AG04450 (cell line): ENCODE measurements at regions not wholly inside any gene's neighbourhood (a gene's known extent, or its start where the extent isn't known, plus 50 kb on each side); places are given as distances from the start of the nearest gene placed in this dataset.

Experiments used
- CTCF ChIA-PET: fragments of 300-600, 350-600 bp; formaldehyde crosslinking; extraction: SDS; loops from one replicate; lab custom pipeline; 2022; ENCODE audit warnings: antibody characterized with exemption, inconsistent platforms; lab: Charles Lee
- POLR2A ChIA-PET: fragments of 350-600 bp; formaldehyde crosslinking; extraction: SDS; loops from one replicate; lab custom pipeline; 2021; ENCODE audit warnings: antibody characterized with exemption, inconsistent platforms; lab: Yijun Ruan, JAX
- DNase-seq: peaks from one replicate; pipeline ENCODE4 v3.0.0-alpha.2; 2011; ENCODE audit warnings: low read depth, low spot score
- H3K27ac ChIP-seq: one replicate; pipeline ENCODE4 v1.5.1; 2012; ENCODE audit warnings: low read depth, low read length, control low read depth
- H3K27me3 ChIP-seq: one replicate; pipeline ENCODE4 v1.6.0; 2012; ENCODE audit warnings: low read length; ENCODE audit not compliant: control insufficient read depth, insufficient read depth
- H3K4me3 ChIP-seq: 2 replicates; pipeline ENCODE4 v1.5.1; 2011; ENCODE audit warnings: mild to moderate bottlenecking, low read depth, low read length, control low read depth
- H3K9me3 ChIP-seq: 2 replicates; pipeline ENCODE4 v1.5.1; 2012; ENCODE audit warnings: low read length; ENCODE audit not compliant: control insufficient read depth, insufficient read depth
- CTCF ChIP-seq: IDR thresholded peaks from 2 replicates; pipeline ENCODE4 v1.5.1; 2011; ENCODE audit warnings: low read depth, low read length, control low read depth, inconsistent platforms

- H3K4me3 ChIP-seq: no peak overlapping the region
- no peaks in the 10 kb centered on the region for H3K27me3 ChIP-seq
- H3K9me3 ChIP-seq: peaks cover 3% of the 10 kb centered on the region
- POLR2A ChIA-PET: no interaction called here
- TF ChIP-seq CTCF: no peak
- CTCF ChIA-PET: interaction anchor here (1.1 kb wide), 1 partner anchor 124 kb away, joined by 3 read pairs; no protein-coding TSS in a partner anchor
- H3K27ac ChIP-seq: no peak overlapping the region
- DNase-seq: no peak
These were observed 67.1 kb upstream of the DUSP5 start for GRCh38 chr10:110430340-110431273.

GRCh38 chr10:110431659-110432058 lies 66.0 kb upstream of the DUSP5 start:
- DNase-seq: no peak
- TF ChIP-seq CTCF: no peak
- Histone ChIP-seq H3K4me3 (no peak overlapping the region), H3K9me3 (peaks cover 3% of the 10 kb centered on the region), H3K27ac (no peak overlapping the region), H3K27me3 (no peaks in the 10 kb centered on the region)
- CTCF ChIA-PET: no interaction called here
- POLR2A ChIA-PET: no interaction called here

- CTCF ChIA-PET: no interaction called here
- no peak overlapping the region for H3K4me3 ChIP-seq
- no peak for TF ChIP-seq CTCF
- no peaks in the 10 kb centered on the region for H3K27me3 ChIP-seq
- DNase-seq: no peak
- no peak overlapping the region for H3K27ac ChIP-seq
- POLR2A ChIA-PET: no interaction called here
- H3K9me3 ChIP-seq: peaks cover 3% of the 10 kb centered on the region
These were observed 65.6 kb upstream of the DUSP5 start for GRCh38 chr10:110432084-110432483.

- no peak for DNase-seq
- no peaks in the 10 kb centered on the region for H3K27me3 ChIP-seq
- ChIA-PET POLR2A (no interaction called here), CTCF (no interaction called here)
- TF ChIP-seq CTCF: no peak
- no peak overlapping the region for H3K4me3 ChIP-seq
- H3K27ac ChIP-seq: no peak overlapping the region
- H3K9me3 ChIP-seq: peaks cover 3% of the 10 kb centered on the region
These were observed 64.7 kb upstream of the DUSP5 start for GRCh38 chr10:110432814-110433565.

GRCh38 chr10:110433740-110434139 lies 64.0 kb upstream of the DUSP5 start:
- Histone ChIP-seq H3K27me3 (no peaks in the 10 kb centered on the region), H3K27ac (no peak overlapping the region), H3K4me3 (no peak overlapping the region), H3K9me3 (peaks cover 3% of the 10 kb centered on the region)
- TF ChIP-seq CTCF: no peak
- no peak for DNase-seq
- CTCF ChIA-PET: no interaction called here
- POLR2A ChIA-PET: no interaction called here
